ENCODE measurements at regions not wholly inside any gene's neighbourhood (a gene's known extent, or its start where the extent isn't known, plus 50 kb on each side); places are given as distances from the start of the nearest gene placed in this dataset.

DNA sequence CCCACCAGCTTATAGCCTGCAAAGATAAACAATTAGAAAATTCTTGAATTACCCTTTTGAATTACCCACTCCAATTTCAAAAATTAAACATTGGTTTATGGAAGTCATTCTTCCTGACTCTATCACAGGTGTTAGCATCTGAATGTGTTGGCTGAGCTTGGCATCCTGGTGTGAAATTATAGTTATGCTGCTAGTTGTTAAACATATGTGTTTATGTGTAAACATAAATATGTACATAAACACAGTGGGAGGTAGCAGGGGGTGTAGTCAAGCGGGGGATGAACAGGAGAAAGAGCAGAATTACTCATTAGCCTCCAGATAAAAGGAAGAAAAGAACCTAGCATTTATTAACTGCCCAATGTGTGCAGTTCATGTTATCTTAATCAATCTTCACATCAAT is 530.2 kb downstream of the MCTP2 start:
- no peak for DNase-seq (ENCODE audit: low read depth)

- DNase-seq (ENCODE audit: low read depth) = no peak
Observed at GRCh38 chr15:94769089-94769488, 537.7 kb downstream of the MCTP2 start.

DNA sequence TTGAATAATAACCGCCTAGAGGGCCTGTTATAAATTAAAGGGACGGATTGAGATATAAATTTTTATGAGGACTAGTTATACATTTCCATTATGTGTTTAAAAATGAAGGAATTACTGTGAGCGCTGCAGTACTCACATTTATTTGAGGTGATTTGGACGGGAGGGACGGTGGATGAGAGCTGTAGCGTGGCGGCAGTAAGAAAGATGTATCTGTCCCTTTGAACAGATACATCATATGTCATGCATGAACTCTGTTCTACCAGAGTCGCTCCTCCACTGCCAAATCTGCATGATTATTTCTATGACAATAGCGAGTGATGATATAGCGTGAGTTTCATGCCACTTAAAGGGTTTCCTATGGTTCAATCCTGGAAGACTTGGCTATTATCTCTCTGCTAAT is 538.8 kb downstream of the MCTP2 start:
- DNase-seq (ENCODE audit: low read depth) = no peak

DNA sequence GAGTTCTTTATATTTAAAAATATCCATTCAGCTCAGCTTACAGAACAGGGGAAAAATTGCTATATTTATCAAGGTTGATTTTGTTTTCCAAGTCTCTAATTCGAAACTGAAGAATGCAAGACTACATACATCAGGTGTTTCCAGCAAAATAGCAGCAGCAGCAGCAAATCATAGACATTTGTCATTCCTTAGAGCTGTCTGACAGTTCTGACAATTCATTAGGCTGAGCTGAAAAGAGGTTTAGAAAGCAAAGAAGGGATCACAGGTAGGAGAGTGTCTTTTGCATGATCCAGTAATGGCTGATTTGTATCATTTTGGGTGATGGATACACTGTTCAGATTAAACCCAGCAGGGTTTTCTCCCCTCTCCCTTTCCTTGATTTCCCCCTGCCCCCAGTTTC is 545.7 kb downstream of the MCTP2 start:
- no peak for DNase-seq (ENCODE audit: low read depth)

- DNase-seq (ENCODE audit: low read depth) = no peak
Observed at GRCh38 chr15:94778840-94779239, 547.5 kb downstream of the MCTP2 start.

DNA sequence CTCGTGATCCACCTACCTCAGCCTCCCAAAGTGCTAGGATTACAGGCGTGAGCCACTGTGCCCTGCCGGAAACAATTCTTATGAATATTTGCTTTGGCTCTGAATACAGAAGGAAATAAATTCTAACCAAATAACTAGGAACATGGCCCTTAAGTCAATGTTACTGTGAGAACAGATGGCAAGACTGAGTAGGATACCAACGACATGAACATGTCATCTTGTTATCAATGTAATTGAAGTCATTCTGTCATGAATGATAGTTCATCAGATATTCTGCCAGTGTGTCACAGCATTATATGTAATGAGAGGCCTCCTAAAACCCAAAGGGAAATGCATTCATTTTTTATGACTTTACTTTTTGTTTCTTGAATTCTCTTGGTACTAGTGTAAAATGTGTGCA is 548.8 kb downstream of the MCTP2 start:
- no peak for DNase-seq (ENCODE audit: low read depth)

DNA sequence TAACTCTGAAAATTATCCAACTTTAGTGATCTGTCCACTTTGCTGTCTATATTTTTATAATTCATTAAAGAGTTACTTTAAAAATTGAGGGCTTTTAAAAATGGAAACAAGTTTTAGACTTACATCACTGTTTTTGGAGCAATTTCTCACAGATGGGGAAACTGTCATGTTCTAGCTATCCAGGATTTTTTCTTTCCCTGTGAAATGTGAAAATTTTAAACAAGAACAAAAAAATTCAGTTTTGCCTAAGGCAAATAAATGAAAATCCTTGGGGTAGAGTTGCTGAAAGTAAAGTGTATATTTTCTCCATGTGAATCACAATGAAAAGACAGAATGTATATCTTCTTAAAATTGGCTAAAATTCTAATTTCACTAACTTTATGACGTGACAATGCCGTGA is 553.7 kb downstream of the MCTP2 start:
- no peak for DNase-seq (ENCODE audit: low read depth)

DNA sequence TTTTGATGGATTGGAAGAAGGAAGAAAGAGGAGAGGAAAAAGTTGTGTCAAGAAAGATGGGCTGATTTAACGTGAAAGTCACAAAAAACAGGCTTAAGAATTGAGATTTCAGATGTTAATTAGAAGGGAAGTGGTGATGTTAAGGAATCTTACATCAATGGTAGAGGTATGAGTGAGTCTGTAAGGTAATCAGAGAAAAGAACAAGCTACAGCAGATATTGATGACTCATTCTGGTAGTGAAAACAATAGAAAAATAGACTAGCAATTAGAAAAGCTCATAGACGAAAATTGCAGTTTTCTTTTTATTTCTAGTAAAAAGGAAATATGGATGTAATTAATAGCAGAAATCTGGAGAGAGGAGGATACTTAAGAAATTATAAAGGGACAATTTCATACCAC is 559.6 kb downstream of the MCTP2 start:
- no peak for DNase-seq (ENCODE audit: low read depth)

- DNase-seq (ENCODE audit: low read depth) = no peak
Observed at GRCh38 chr15:94791510-94791909, 560.1 kb downstream of the MCTP2 start.

GRCh38 chr15:94792196-94792595 is 560.8 kb downstream of the MCTP2 start:
- DNase-seq (ENCODE audit: low read depth) = no peak

DNA sequence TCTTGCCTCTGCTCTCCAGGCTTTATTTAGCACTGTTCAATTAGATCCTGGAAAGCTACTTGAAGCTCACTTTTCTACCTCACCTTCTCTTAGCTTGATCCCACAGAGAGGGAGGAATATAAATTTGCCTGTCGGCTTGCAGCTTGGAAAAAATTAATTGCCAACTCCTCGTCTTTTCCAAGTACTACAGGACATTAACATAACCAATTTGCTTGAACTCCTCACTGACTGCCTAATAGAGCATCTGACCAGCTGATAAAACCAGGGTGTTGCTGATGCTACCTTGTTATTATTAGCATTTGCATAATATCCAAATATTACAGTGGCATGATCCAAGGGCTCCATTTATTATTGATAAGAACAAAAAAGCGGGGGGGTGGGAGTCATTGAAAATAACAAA is 561.8 kb downstream of the MCTP2 start:
- no peak for DNase-seq (ENCODE audit: low read depth)

DNA sequence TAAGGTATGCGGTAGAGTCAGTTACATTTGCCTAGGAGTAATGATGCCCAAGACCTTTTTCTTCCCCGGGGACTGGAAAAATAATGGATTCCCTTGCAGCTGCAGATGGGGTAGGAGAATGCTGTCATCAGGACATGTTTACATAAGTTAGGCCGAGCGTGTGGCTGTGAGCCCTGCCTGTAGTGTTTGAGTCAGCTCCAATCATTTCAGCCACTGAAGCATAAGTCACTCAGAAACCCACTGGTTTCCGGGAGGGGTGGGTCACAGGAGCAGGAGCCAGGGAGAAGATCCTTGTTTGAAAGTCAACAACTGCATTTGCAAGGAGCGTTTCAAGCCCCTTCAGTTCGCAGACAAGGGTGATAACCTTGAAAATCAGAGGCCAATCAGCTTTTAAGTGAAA is 562.3 kb downstream of the MCTP2 start:
- no peak for DNase-seq (ENCODE audit: low read depth)

- DNase-seq (ENCODE audit: low read depth) = no peak
Observed at GRCh38 chr15:94804613-94805012, 573.3 kb downstream of the MCTP2 start.

GRCh38 chr15:94815110-94815731 is 583.9 kb downstream of the MCTP2 start:
- DNase-seq (ENCODE audit: low read depth) = no peak

DNA sequence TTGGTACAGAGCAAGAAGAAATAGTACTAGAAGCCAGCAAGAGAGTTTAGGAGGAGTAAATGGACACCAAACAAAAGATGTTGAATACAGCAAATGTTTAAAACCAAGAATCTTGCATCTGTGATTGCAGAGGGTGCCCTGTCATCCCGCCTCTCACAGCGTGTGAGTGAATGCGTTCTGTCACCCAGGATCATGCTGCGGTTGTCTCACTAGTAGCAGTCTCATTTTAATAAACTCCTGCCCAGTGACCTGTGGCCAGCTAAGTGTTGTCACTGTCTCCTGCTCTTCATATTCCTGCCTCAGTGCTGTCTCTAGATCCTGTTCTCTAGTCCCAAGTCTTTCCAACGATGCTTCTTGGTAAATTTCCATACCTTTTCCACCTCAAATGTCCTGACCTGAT is 584.6 kb downstream of the MCTP2 start:
- no peak for DNase-seq (ENCODE audit: low read depth)

- no peak for DNase-seq (ENCODE audit: low read depth)
Observed at GRCh38 chr15:94829887-94830884, 598.8 kb downstream of the MCTP2 start.

- no peak for DNase-seq (ENCODE audit: low read depth)
Observed at GRCh38 chr15:94834000-94834399, 602.6 kb downstream of the MCTP2 start.

DNA sequence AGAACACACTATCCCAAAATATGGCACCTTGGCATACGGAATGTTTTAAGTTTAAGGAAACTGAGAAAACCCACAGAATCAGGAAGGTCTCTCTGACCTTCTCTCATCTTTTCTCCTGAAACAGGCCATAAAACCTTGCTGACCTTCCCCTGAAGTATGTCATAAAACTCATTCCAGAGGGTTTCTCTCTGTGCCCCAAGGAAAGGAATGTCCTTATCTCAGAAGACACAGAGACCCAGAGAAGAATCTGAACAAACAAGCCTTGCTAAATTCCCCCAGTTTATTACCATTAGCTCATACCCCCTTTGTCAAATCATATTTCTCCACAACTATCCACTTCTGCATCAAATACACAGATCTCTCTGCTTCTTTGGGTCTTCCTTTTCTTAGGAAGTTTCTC is 603.1 kb downstream of the MCTP2 start:
- no peak for DNase-seq (ENCODE audit: low read depth)

DNA sequence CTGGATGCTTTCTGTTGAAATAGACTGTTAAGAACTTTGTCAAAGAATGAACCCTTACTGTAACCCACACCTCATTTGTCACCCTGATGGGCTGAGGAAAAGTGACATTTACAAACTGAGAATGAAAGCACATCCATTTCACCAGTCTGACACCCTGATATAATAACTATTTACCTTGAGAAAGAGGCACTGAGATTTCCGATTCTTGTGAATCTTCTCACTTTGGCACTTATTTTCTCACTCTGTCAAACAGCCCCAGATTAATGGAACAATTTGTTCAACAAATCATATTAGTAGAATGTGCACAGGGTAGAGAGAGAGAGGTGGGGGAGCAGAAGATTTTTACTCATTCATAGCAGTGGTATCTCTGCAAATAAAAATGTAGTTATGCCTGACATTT is 606.9 kb downstream of the MCTP2 start:
- DNase-seq (ENCODE audit: low read depth) = no peak

DNA sequence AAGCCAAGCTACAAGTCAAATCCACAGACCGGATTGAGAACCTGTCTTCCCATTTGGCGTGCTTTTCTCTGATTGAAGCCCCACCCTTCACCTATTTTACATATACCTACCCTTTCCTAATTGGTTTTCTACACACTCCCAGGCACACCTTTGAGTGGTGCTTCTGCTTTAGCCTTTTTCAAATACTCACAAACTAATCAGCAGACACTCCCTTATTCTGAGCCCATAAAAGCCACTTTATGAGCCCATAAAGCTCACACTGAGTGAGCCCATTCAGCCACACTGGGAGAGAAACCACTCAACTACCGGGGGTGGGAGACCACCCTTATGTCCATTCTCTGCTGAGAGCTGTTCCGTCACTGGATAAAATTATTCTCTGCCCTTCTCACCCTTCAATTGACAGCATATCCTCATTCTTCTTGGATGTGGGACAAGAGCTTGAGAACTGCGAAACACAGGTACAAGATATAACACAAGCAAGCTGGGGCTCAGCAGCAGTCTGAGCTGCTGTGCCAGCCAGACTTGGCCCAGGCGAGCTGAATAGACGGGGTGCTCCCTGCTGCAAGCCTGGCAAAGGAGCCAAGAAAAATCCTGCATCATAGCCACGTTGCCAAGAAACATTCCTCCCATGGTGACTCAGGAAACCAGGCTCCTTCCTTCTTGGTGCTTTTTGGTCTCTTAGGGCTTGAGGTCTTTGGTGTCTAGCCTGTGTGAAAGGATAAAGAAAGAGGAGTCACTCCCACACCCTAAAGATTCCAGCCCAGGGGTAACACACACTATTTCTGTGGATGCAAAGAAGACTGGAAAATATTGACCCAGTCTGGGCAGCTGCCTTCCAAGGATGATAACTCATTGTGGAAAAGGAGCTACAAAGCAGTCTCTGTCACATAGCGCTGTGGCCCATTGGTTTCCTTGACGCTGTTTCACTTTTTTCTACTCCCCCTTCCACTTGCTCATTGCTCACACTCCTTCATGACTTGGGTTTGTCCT is 609.7 kb downstream of the MCTP2 start:
- DNase-seq (ENCODE audit: low read depth) = no peak

GRCh38 chr15:94843060-94843459 is 611.7 kb downstream of the MCTP2 start:
- no peak for DNase-seq (ENCODE audit: low read depth)

- DNase-seq (ENCODE audit: low read depth) = no peak
Observed at GRCh38 chr15:94844198-94844537, 612.8 kb downstream of the MCTP2 start.
